CD14-positive monocyte (primary cell): ENCODE measurements at regions not wholly inside any gene's neighbourhood (a gene's known extent, or its start where the extent isn't known, plus 50 kb on each side); places are given as distances from the start of the nearest gene placed in this dataset.

ENCODE experiments used
- DNase-seq, 3 donors: peaks; one replicate each; pipeline ENCODE4 v3.0.0-alpha.2; 2011 to 2022
- H2AFZ ChIP-seq: 2 replicates; pipeline ENCODE4 v1.6.0; 2012; ENCODE audit warnings: mild to moderate bottlenecking, low read depth, low read length, inconsistent platforms; ENCODE audit not compliant: insufficient read depth, poor library complexity, severe bottlenecking
- H3K27ac ChIP-seq, 2 donors: 1 replicate in 1 of 2; 2 replicates in 1 of 2; pipeline ENCODE4 v1.5.1; 2012 to 2013; ENCODE audit warnings: low read length in 2 of 2, control low read depth in 1 of 2, inconsistent platforms in 1 of 2, low read depth in 1 of 2, mild to moderate bottlenecking in 1 of 2
- H3K27me3 ChIP-seq, 2 donors: one replicate each; pipeline versions ENCODE4 v1.6.0 to v1.6.1; 2011 to 2013; ENCODE audit warnings: low read length in 2 of 2; ENCODE audit not compliant: control insufficient read depth in 2 of 2, insufficient read depth in 2 of 2
- H3K36me3 ChIP-seq, 2 donors: replicated peaks in 1 of 2; 1 replicate in 1 of 2; 2 replicates in 1 of 2; pipeline versions ENCODE4 v1.5.1 to v1.6.1; 2012 to 2013; ENCODE audit warnings: low read length in 2 of 2, control low read depth in 1 of 2, inconsistent platforms in 1 of 2, mild to moderate bottlenecking in 1 of 2; ENCODE audit not compliant: insufficient read depth in 2 of 2, control insufficient read depth in 1 of 2
- H3K4me1 ChIP-seq, 2 donors: 1 replicate in 1 of 2; 2 replicates in 1 of 2; pipeline versions ENCODE4 v1.5.1 to v1.6.1; 2012 to 2013; ENCODE audit warnings: low read length in 2 of 2, control low read depth in 1 of 2, inconsistent platforms in 1 of 2, mild to moderate bottlenecking in 1 of 2, moderate library complexity in 1 of 2; ENCODE audit not compliant: insufficient read depth in 2 of 2, control insufficient read depth in 1 of 2
- H3K4me2 ChIP-seq: replicated peaks from 2 replicates; pipeline ENCODE3; 2012; ENCODE audit warnings: low read length, moderate library complexity, mild to moderate bottlenecking; ENCODE audit not compliant: poor library complexity, severe bottlenecking; ENCODE audit errors: extremely low read depth
- H3K4me3 ChIP-seq, 3 experiments: fragments of 200-600 bp in 1 of 3; sonication (generic) in 1 of 3; replicated peaks in 1 of 3; 1 replicate in 2 of 3; 2 replicates in 1 of 3; pipeline ENCODE4 v1.5.1; 2011 to 2013; ENCODE audit warnings: low read length in 3 of 3, mild to moderate bottlenecking in 3 of 3, control low read depth in 2 of 3, low read depth in 2 of 3, inconsistent platforms in 1 of 3, moderate library complexity in 1 of 3
- H3K79me2 ChIP-seq: 2 replicates; pipeline ENCODE4 v1.6.0; 2012; ENCODE audit warnings: mild to moderate bottlenecking, control low read depth, inconsistent platforms, low read length, moderate library complexity; ENCODE audit not compliant: insufficient read depth
- H3K9ac ChIP-seq: 2 replicates; pipeline ENCODE4 v1.6.0; 2017; ENCODE audit warnings: low read length, mild to moderate bottlenecking; ENCODE audit not compliant: insufficient read depth, poor library complexity, severe bottlenecking
- H3K9me3 ChIP-seq, 2 donors: replicated peaks in 1 of 2; 1 replicate in 1 of 2; 2 replicates in 1 of 2; pipeline versions ENCODE4 v1.5.1 to v1.6.1; 2012 to 2013; ENCODE audit warnings: low read length in 2 of 2, control low read depth in 1 of 2; ENCODE audit not compliant: control insufficient read depth in 1 of 2, insufficient read depth in 1 of 2
- H4K20me1 ChIP-seq: 2 replicates; pipeline ENCODE4 v1.6.0; 2012; ENCODE audit warnings: mild to moderate bottlenecking, low read length, control low read depth, moderate library complexity; ENCODE audit not compliant: insufficient read depth
- H3K27ac Mint-ChIP-seq, 7 donors: one replicate each; pipeline ENCODE4 v1.8.0; 2020; ENCODE audit warnings: mild to moderate bottlenecking in 7 of 7, mixed read lengths in 7 of 7, moderate library complexity in 6 of 7, inconsistent platforms in 2 of 7
- H3K27me3 Mint-ChIP-seq, 3 donors: one replicate each; pipeline ENCODE4 v1.8.0; 2021 to 2022; ENCODE audit warnings: low read depth in 3 of 3, mild to moderate bottlenecking in 3 of 3, mixed read lengths in 3 of 3, moderate library complexity in 3 of 3, inconsistent platforms in 1 of 3
- H3K36me3 Mint-ChIP-seq, 2 donors: one replicate each; pipeline ENCODE4 v1.8.0; 2020; ENCODE audit warnings: mixed read lengths in 2 of 2, inconsistent platforms in 1 of 2, mild to moderate bottlenecking in 1 of 2
- H3K4me1 Mint-ChIP-seq: one replicate; pipeline ENCODE4 v1.8.0; 2020; ENCODE audit warnings: mild to moderate bottlenecking, mixed read lengths
- H3K4me3 Mint-ChIP-seq, 2 donors: one replicate each; pipeline ENCODE4 v1.8.0; 2020; ENCODE audit warnings: mild to moderate bottlenecking in 2 of 2, mixed read lengths in 2 of 2, moderate library complexity in 1 of 2
- H3K9me3 Mint-ChIP-seq, 7 donors: one replicate each; pipeline ENCODE4 v1.8.0; 2020 to 2022; ENCODE audit warnings: mixed read lengths in 7 of 7, mild to moderate bottlenecking in 6 of 7, moderate library complexity in 6 of 7, inconsistent platforms in 2 of 7
- WGBS: methylation state at CpG from one replicate; pipeline ENCODE4 v1.1.5; 2013; ENCODE audit warnings: missing lambda C conversion rate; ENCODE audit not compliant: insufficient coverage; 5-methylcytosine and 5-hydroxymethylcytosine counted together
- intact Hi-C, 2 donors: fragments of 100-400 bp; cut with micrococcal nuclease; formaldehyde crosslinking; loops; one replicate each; pipeline versions ENCODE4 v1.15.0 to v1.15.1; 2023
- TF ChIP-seq, protein P1 (sequence below): fragments of 200-600 bp; IDR thresholded peaks from one replicate; pipeline ENCODE4 v1.8.0; 2022; ENCODE audit warnings: antibody characterized with exemption, mild to moderate bottlenecking

DNA sequence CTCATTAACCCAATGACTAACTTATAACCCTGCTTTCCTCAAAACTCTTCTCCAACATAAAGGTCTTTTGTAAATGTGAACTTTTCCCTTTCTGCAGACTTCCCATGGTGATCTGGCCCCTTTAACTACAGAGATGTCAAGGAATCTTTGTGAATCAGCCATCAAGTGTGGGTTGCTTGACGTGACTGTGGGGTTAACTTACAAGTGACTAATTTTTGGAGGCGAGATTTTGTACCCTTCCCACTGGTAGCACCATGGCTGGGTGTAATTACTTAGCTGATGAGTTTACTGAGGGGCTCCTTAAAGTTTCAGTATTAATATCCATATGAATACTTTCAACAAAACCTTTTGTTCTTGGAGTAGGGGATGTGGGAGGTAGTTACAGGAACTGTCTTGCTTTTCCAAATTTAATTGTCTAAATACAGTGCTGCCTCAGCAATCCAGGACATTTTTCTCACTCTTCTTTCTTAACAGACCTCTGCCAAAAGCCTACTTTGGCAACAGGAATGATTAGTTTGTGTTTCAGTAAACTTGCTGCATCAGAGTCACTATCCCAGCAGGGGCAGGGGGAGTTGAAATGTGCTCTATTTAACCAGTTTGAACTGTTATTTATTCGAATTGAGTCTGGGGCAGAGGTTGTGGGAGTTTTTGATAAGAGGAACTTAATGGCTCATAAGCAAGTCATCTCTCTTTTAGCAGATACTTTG lies 217.3 kb upstream of the FGGY start:
- no peaks in the 10 kb centered on the region for H3K36me3 Mint-ChIP-seq
- H3K4me1 ChIP-seq = no peaks in the 10 kb centered on the region
- TF ChIP-seq, protein P1, sequence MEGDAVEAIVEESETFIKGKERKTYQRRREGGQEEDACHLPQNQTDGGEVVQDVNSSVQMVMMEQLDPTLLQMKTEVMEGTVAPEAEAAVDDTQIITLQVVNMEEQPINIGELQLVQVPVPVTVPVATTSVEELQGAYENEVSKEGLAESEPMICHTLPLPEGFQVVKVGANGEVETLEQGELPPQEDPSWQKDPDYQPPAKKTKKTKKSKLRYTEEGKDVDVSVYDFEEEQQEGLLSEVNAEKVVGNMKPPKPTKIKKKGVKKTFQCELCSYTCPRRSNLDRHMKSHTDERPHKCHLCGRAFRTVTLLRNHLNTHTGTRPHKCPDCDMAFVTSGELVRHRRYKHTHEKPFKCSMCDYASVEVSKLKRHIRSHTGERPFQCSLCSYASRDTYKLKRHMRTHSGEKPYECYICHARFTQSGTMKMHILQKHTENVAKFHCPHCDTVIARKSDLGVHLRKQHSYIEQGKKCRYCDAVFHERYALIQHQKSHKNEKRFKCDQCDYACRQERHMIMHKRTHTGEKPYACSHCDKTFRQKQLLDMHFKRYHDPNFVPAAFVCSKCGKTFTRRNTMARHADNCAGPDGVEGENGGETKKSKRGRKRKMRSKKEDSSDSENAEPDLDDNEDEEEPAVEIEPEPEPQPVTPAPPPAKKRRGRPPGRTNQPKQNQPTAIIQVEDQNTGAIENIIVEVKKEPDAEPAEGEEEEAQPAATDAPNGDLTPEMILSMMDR = no peak
- no peaks in the 10 kb centered on the region for H3K36me3 ChIP-seq
- H3K9ac ChIP-seq = no peak overlapping the region
- WGBS = no CpG with 5 or more reads among the region's 3 CpGs
- no peaks in the 10 kb centered on the region for H3K9me3 ChIP-seq
- no peak overlapping the region for H3K27ac Mint-ChIP-seq
- no peaks in the 10 kb centered on the region for H3K79me2 ChIP-seq
- no peak overlapping the region for H3K4me3 Mint-ChIP-seq
- no peaks in the 10 kb centered on the region for H3K27me3 ChIP-seq
- H3K9me3 Mint-ChIP-seq = no peaks in the 10 kb centered on the region
- intact Hi-C loops = no loop called here
- peaks cover 0 to 5% (median 5%) of the 10 kb centered on the region in 3 donors for H3K27me3 Mint-ChIP-seq
- H2AFZ ChIP-seq = no peak overlapping the region
- no peak for DNase-seq
- H3K4me1 Mint-ChIP-seq = peaks cover 12% of the 10 kb centered on the region
- H3K4me3 ChIP-seq = no peak overlapping the region
- H4K20me1 ChIP-seq = no peaks in the 10 kb centered on the region
- H3K4me2 ChIP-seq = no peak overlapping the region
- no peak overlapping the region for H3K27ac ChIP-seq

DNA sequence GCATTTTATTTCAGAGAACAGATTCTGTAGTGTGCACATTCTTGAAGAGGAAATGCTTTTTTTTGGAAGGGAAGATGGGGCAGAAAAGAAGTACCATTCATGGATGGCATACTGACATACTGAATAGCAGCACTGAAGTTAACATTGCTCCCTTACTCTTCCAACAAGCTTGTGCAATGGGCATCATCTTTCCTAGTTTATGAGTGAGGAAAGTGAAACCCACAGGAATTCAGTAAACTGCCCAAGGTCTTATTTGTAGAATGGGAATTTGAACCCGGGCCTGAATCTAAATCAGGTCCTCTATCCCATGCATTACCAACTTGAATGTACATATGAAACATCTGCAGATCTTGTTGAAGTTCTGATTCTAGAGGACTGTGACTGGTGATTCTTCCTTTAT lies 215.7 kb upstream of the FGGY start:
- TF ChIP-seq, protein P1 = no peak
- H2AFZ ChIP-seq = no peak overlapping the region
- DNase-seq = no peak
- intact Hi-C loops = no loop called here
- H3K9me3 Mint-ChIP-seq = peaks cover 0 to 3% (median 0%) of the 10 kb centered on the region in 7 donors
- H3K27ac ChIP-seq = no peak overlapping the region
- no peaks in the 10 kb centered on the region for H3K36me3 ChIP-seq
- no peaks in the 10 kb centered on the region for H3K4me1 ChIP-seq
- no peaks in the 10 kb centered on the region for H4K20me1 ChIP-seq
- no peak overlapping the region for H3K9ac ChIP-seq
- no CpG with 5 or more reads among the region's 1 CpG for WGBS
- H3K4me1 Mint-ChIP-seq = peaks cover 12% of the 10 kb centered on the region
- H3K27ac Mint-ChIP-seq = no peak overlapping the region
- no peaks in the 10 kb centered on the region for H3K9me3 ChIP-seq
- no peak overlapping the region for H3K4me2 ChIP-seq
- no peaks in the 10 kb centered on the region for H3K36me3 Mint-ChIP-seq
- no peak overlapping the region for H3K4me3 ChIP-seq
- H3K4me3 Mint-ChIP-seq = no peak overlapping the region
- no peaks in the 10 kb centered on the region for H3K79me2 ChIP-seq
- H3K27me3 Mint-ChIP-seq = peaks cover 0 to 4% (median 3%) of the 10 kb centered on the region in 3 donors
- H3K27me3 ChIP-seq = no peaks in the 10 kb centered on the region
